Esophagus muscularis mucosa (tissue), 4 donors: ENCODE measurements at regions not wholly inside any gene's neighbourhood (a gene's known extent, or its start where the extent isn't known, plus 50 kb on each side); places are given as distances from the start of the nearest gene placed in this dataset.

ENCODE experiments used
- DNase-seq: peaks from one replicate; pipeline ENCODE4 v3.0.0-alpha.2; 2017; ENCODE audit errors: extremely low spot score
- H3K27ac ChIP-seq, 4 donors: fragments of 200-600 bp; sonication (generic); replicated peaks in 1 of 4; 1 replicate in 3 of 4; 2 replicates in 1 of 4; pipeline ENCODE4 v1.5.1; 2016 to 2019; ENCODE audit warnings: mild to moderate bottlenecking in 1 of 4
- H3K27me3 ChIP-seq, 4 donors: fragments of 200-600 bp; sonication (generic); one replicate each; pipeline versions ENCODE4 v1.5.1 to v1.6.0; 2016 to 2019
- H3K36me3 ChIP-seq, 4 donors: fragments of 200-600 bp; sonication (generic); one replicate each; pipeline ENCODE4 v1.5.1; 2016 to 2019
- H3K4me1 ChIP-seq, 4 donors: fragments of 200-600 bp; sonication (generic); one replicate each; pipeline ENCODE4 v1.5.1; 2016 to 2019
- H3K4me3 ChIP-seq, 4 donors: fragments of 200-600 bp; sonication (generic); 1 replicate in 2 of 4; 2 replicates in 2 of 4; pipeline ENCODE4 v1.5.1; 2016 to 2019; ENCODE audit warnings: mild to moderate bottlenecking in 4 of 4, moderate library complexity in 1 of 4
- H3K9me3 ChIP-seq, 4 donors: fragments of 200-600 bp; sonication (generic); 1 replicate in 3 of 4; 2 replicates in 1 of 4; pipeline ENCODE4 v1.5.1; 2016 to 2019
- CTCF ChIP-seq, 3 experiments: fragments of 200-600 bp in 2 of 3; fragments of 450-650 bp in 1 of 3; sonication (generic) in 2 of 3; IDR thresholded peaks; one replicate each; pipeline ENCODE4 v1.5.1; 2017 to 2019; ENCODE audit warnings: antibody characterized with exemption in 3 of 3, mild to moderate bottlenecking in 2 of 3, moderate library complexity in 1 of 3
- EP300 ChIP-seq: sonication (generic); formaldehyde crosslinking; IDR thresholded peaks from one replicate; pipeline ENCODE4 v1.6.1; 2017; ENCODE audit warnings: antibody characterized with exemption
- POLR2A ChIP-seq: fragments of 450-650 bp; IDR thresholded peaks from one replicate; pipeline ENCODE4 v1.6.1; 2017; ENCODE audit warnings: antibody characterized with exemption, moderate library complexity, mild to moderate bottlenecking, low read depth
- POLR2AphosphoS5 ChIP-seq, 2 donors: sonication (generic); formaldehyde crosslinking; IDR thresholded peaks; one replicate each; pipeline ENCODE4 v1.6.1; 2017; ENCODE audit warnings: antibody characterized with exemption in 2 of 2
- WGBS: methylation state at CpG from one replicate; pipeline ENCODE4 v1.1.5; 2018; 5-methylcytosine and 5-hydroxymethylcytosine counted together
- intact Hi-C: fragments of 100-400 bp; cut with DNase I; formaldehyde crosslinking; loops from one replicate; pipeline ENCODE4 v1.15.1; 2023

DNA sequence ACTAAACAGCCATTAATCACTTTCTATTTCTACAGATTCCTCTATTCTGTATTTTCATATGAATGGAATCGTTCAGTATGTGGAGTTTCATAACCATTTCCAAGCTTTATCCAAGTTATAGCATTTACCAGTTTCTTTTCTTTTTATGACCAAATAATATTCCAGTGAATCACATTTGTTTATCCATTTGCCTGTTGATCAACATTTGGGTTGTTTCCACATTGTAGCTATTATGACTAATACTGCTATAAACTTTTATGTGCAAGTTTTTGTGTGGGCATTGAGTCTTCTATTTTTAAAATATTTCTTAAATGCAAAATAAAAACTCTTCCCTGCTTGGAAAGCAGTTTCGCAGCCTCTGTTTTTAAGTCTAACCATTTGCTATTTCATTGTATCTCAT, 336.4 kb upstream of the OPRM1 start:
- no peak for DNase-seq
- no peaks in the 10 kb centered on the region for H3K27me3 ChIP-seq
- H3K9me3 ChIP-seq, result peaks cover 0 to 17% (median 10%) of the 10 kb centered on the region in 4 donors
- no peak overlapping the region for H3K27ac ChIP-seq
- intact Hi-C loops, result no loop called here
- no peaks in the 10 kb centered on the region for H3K4me1 ChIP-seq
- TF ChIP-seq EP300 (no peak), POLR2AphosphoS5 (IDR thresholded peaks at IDR 0.05) (no peak), CTCF (IDR thresholded peaks at IDR 0.05) (no peak), POLR2A (no peak)
- 85% methylated on average over 2 of the region's 2 CpGs for WGBS
- H3K36me3 ChIP-seq, result no peaks in the 10 kb centered on the region
- no peak overlapping the region for H3K4me3 ChIP-seq

- Histone ChIP-seq H3K36me3 (no peaks in the 10 kb centered on the region), H3K27ac (no peak overlapping the region), H3K4me3 (no peak overlapping the region), H3K4me1 (no peaks in the 10 kb centered on the region), H3K9me3 (no peaks in the 10 kb centered on the region), H3K27me3 (no peaks in the 10 kb centered on the region)
- DNase-seq, result no peak
- intact Hi-C loops, result no loop called here
- no peak for TF ChIP-seq CTCF (IDR thresholded peaks at IDR 0.05)
- TF ChIP-seq EP300, result no peak
- TF ChIP-seq POLR2A, result no peak
- TF ChIP-seq POLR2AphosphoS5 (IDR thresholded peaks at IDR 0.05), result no peak
- 79% methylated on average over 2 of the region's 2 CpGs for WGBS
Observed at GRCh38 chr6:153698637-153699036, 340.4 kb upstream of the OPRM1 start.

- 79% methylated on average over 5 of the region's 5 CpGs for WGBS
Observed at GRCh38 chr6:153698001-153698400, 341.0 kb upstream of the OPRM1 start.

DNA sequence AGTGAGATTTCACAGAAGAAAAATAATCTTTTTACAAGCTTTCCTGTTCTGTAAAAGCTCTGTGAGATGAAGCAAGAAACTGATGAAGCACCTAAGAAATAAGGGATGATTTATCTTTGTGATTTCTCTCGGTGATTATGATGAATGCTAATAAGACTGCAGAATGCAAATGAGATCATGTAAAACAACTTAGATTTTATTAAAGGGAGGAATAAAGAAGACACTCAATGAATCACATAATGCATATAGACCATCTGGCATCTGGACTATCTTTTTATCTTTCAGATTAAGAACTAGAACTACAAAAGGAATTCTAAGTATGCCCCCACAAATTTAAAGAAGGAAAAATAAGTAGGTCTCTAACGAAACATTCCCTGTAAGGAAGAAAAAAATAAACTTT, 361.5 kb upstream of the OPRM1 start:
- Histone ChIP-seq H3K9me3 (no peaks in the 10 kb centered on the region), H3K4me1 (no peaks in the 10 kb centered on the region), H3K27ac (no peak overlapping the region), H3K4me3 (no peak overlapping the region), H3K36me3 (no peaks in the 10 kb centered on the region), H3K27me3 (no peaks in the 10 kb centered on the region)
- no peak for DNase-seq
- intact Hi-C loops, result no loop called here
- TF ChIP-seq EP300 (no peak), CTCF (IDR thresholded peaks at IDR 0.05) (no peak), POLR2AphosphoS5 (IDR thresholded peaks at IDR 0.05) (no peak), POLR2A (no peak)
- 54% methylated on average over 2 of the region's 2 CpGs for WGBS

More at GRCh38 chr6:153698001-153698400, 341.0 kb upstream of the OPRM1 start:
- intact Hi-C loops, result no loop called here
- H3K27me3 ChIP-seq, result no peaks in the 10 kb centered on the region
- TF ChIP-seq EP300, result no peak
- TF ChIP-seq POLR2AphosphoS5 (IDR thresholded peaks at IDR 0.05), result no peak
- no peak for TF ChIP-seq CTCF (IDR thresholded peaks at IDR 0.05)
- no peak for TF ChIP-seq POLR2A
- no peaks in the 10 kb centered on the region for H3K9me3 ChIP-seq
- no peak overlapping the region for H3K4me3 ChIP-seq
- no peaks in the 10 kb centered on the region for H3K36me3 ChIP-seq
- no peaks in the 10 kb centered on the region for H3K4me1 ChIP-seq
- no peak overlapping the region for H3K27ac ChIP-seq
- no peak for DNase-seq

GRCh38 chr6:153673750-153674149, 365.3 kb upstream of the OPRM1 start:
- 88% methylated on average over 2 of the region's 2 CpGs for WGBS
- Histone ChIP-seq H3K27ac (no peak overlapping the region), H3K36me3 (no peaks in the 10 kb centered on the region), H3K4me1 (no peaks in the 10 kb centered on the region), H3K9me3 (no peaks in the 10 kb centered on the region), H3K27me3 (no peaks in the 10 kb centered on the region), H3K4me3 (no peak overlapping the region)
- no peak for DNase-seq
- intact Hi-C loops, result no loop called here
- TF ChIP-seq POLR2AphosphoS5 (IDR thresholded peaks at IDR 0.05), result no peak
- TF ChIP-seq CTCF (IDR thresholded peaks at IDR 0.05), result no peak
- TF ChIP-seq EP300, result no peak
- no peak for TF ChIP-seq POLR2A
